Caco-2 (cell line): ENCODE measurements at regions not wholly inside any gene's neighbourhood (a gene's known extent, or its start where the extent isn't known, plus 50 kb on each side); places are given as distances from the start of the nearest gene placed in this dataset.

ENCODE experiments used
- BruUV-seq: library from RNA; stranded (reverse); fragments of 400-500 nt; replicated peaks from 2 replicates; lab custom pipeline; 2021; lab: Mats Ljungman, UMichigan
- CTCF ChIA-PET: fragments of 300-600 bp; sonication (Branson Sonifier 250); formaldehyde crosslinking; loops from one replicate; lab custom pipeline; 2022; ENCODE audit warnings: antibody characterized with exemption; lab: Charles Lee
- POLR2A ChIA-PET: fragments of 300-600 bp; sonication (Branson Sonifier 250); formaldehyde crosslinking; loops from one replicate; lab custom pipeline; 2022; ENCODE audit warnings: antibody characterized with exemption; lab: Charles Lee
- DNase-seq, 2 experiments: peaks; one replicate each; pipeline versions ENCODE4 v3.0.0 to v3.0.0-alpha.2; 2020 to 2022
- H3K27me3 ChIP-seq: replicated peaks from 2 replicates; pipeline ENCODE4 v1.6.0; 2011; ENCODE audit warnings: low read length; ENCODE audit not compliant: control insufficient read depth, insufficient read depth
- H3K36me3 ChIP-seq: 2 replicates; pipeline ENCODE4 v1.5.1; 2011; ENCODE audit warnings: low read length; ENCODE audit not compliant: control insufficient read depth, insufficient read depth
- H3K4me1 ChIP-seq: fragments of 250-450 bp; sonication (Bioruptor Pico); 2 replicates; pipeline ENCODE4 v1.5.1; 2020; ENCODE audit warnings: mild to moderate bottlenecking
- H3K4me3 ChIP-seq: 2 replicates; pipeline ENCODE4 v1.5.1; 2011; ENCODE audit warnings: low read depth, mild to moderate bottlenecking, control low read depth, low read length
- H3K9me3 ChIP-seq: fragments of 250-450 bp; sonication (Bioruptor Pico); 2 replicates; pipeline ENCODE4 v1.5.1; 2020; ENCODE audit warnings: mild to moderate bottlenecking, moderate library complexity
- H3K27ac Mint-ChIP-seq: one replicate; pipeline ENCODE4 v1.8.0; 2022; ENCODE audit warnings: mixed read lengths; ENCODE audit not compliant: unreplicated experiment
- H3K27me3 Mint-ChIP-seq: one replicate; pipeline ENCODE4 v1.8.0; 2022; ENCODE audit warnings: mixed read lengths; ENCODE audit not compliant: insufficient read depth, unreplicated experiment
- H3K36me3 Mint-ChIP-seq: one replicate; pipeline ENCODE4 v1.8.0; 2022; ENCODE audit warnings: mild to moderate bottlenecking, mixed read lengths; ENCODE audit not compliant: insufficient read depth, unreplicated experiment
- H3K4me1 Mint-ChIP-seq: one replicate; pipeline ENCODE4 v1.8.0; 2022; ENCODE audit warnings: low read depth, mixed read lengths; ENCODE audit not compliant: unreplicated experiment
- H3K4me3 Mint-ChIP-seq: one replicate; pipeline ENCODE4 v1.8.0; 2022; ENCODE audit warnings: mild to moderate bottlenecking, moderate library complexity, mixed read lengths; ENCODE audit not compliant: unreplicated experiment
- H3K9me3 Mint-ChIP-seq: one replicate; pipeline ENCODE4 v1.8.0; 2022; ENCODE audit warnings: mixed read lengths; ENCODE audit not compliant: unreplicated experiment
- intact Hi-C: fragments of 100-400 bp; cut with micrococcal nuclease; formaldehyde crosslinking; loops from one replicate; pipeline ENCODE4 v1.10.0; 2022; ENCODE audit not compliant: unreplicated experiment
- TF ChIP-seq, protein P1 (sequence below), 2 experiments: fragments of 200-600 bp in 1 of 2; IDR thresholded peaks; 1 replicate in 1 of 2; 2 replicates in 1 of 2; pipeline versions ENCODE4 v1.5.1 to v1.8.0; 2011 to 2022; ENCODE audit warnings: antibody characterized with exemption in 1 of 2, control low read depth in 1 of 2, inconsistent platforms in 1 of 2, low read depth in 1 of 2, low read length in 1 of 2, mild to moderate bottlenecking in 1 of 2, moderate library complexity in 1 of 2; ENCODE audit not compliant: insufficient read depth in 1 of 2, severe bottlenecking in 1 of 2, unreplicated experiment in 1 of 2

DNA sequence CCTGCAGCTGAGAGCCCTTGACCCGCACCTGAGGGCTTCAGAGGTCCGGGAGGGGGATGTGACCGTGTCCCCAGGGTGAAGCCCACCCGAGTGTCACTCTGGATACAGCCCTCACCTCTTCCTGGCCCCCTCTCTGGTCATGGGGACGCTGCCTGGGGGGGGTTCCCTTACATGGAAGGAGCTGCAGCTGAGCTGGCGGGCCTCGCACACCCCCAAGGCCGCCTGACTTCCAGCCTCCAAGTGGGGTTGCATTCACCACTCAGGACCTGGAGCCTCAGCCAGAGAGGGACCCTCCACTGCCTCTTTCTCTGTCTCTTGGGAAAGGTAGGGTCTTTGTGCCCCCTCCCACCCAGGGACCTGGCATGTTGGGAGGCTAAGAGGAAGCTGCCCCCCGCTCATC lies 284.6 kb downstream of the SEC14L1 start:
- Histone ChIP-seq H3K27me3 (no peaks in the 10 kb centered on the region), H3K36me3 (no peaks in the 10 kb centered on the region; the same call in none of the 2 replicates), H3K9me3 (no peaks in the 10 kb centered on the region), H3K4me3 (no peak overlapping the region), H3K4me1 (peaks cover 40% of the 10 kb centered on the region)
- no peak overlapping the region for H3K27ac Mint-ChIP-seq
- BruUV-seq, result no TSS peak
- peaks cover 30% of the 10 kb centered on the region for H3K4me1 Mint-ChIP-seq
- H3K4me3 Mint-ChIP-seq, result no peak overlapping the region
- DNase-seq, result no peak
- ChIA-PET POLR2A (no interaction called here), CTCF (interaction anchor here (0.6 kb wide), 1 partner anchor 160 kb away, joined by 4 read pairs; no protein-coding TSS in a partner anchor)
- TF ChIP-seq, protein P1, sequence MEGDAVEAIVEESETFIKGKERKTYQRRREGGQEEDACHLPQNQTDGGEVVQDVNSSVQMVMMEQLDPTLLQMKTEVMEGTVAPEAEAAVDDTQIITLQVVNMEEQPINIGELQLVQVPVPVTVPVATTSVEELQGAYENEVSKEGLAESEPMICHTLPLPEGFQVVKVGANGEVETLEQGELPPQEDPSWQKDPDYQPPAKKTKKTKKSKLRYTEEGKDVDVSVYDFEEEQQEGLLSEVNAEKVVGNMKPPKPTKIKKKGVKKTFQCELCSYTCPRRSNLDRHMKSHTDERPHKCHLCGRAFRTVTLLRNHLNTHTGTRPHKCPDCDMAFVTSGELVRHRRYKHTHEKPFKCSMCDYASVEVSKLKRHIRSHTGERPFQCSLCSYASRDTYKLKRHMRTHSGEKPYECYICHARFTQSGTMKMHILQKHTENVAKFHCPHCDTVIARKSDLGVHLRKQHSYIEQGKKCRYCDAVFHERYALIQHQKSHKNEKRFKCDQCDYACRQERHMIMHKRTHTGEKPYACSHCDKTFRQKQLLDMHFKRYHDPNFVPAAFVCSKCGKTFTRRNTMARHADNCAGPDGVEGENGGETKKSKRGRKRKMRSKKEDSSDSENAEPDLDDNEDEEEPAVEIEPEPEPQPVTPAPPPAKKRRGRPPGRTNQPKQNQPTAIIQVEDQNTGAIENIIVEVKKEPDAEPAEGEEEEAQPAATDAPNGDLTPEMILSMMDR (IDR thresholded peaks at IDR 0.05; ENCODE audit: insufficient read depth in 1 of 2, low read depth in 1 of 2, low read length in 1 of 2, severe bottlenecking in 1 of 2, unreplicated experiment in 1 of 2), result no peak
- no peaks in the 10 kb centered on the region for H3K27me3 Mint-ChIP-seq
- intact Hi-C loops, result no loop called here
- peaks cover 16% of the 10 kb centered on the region for H3K36me3 Mint-ChIP-seq
- no peaks in the 10 kb centered on the region for H3K9me3 Mint-ChIP-seq

DNA sequence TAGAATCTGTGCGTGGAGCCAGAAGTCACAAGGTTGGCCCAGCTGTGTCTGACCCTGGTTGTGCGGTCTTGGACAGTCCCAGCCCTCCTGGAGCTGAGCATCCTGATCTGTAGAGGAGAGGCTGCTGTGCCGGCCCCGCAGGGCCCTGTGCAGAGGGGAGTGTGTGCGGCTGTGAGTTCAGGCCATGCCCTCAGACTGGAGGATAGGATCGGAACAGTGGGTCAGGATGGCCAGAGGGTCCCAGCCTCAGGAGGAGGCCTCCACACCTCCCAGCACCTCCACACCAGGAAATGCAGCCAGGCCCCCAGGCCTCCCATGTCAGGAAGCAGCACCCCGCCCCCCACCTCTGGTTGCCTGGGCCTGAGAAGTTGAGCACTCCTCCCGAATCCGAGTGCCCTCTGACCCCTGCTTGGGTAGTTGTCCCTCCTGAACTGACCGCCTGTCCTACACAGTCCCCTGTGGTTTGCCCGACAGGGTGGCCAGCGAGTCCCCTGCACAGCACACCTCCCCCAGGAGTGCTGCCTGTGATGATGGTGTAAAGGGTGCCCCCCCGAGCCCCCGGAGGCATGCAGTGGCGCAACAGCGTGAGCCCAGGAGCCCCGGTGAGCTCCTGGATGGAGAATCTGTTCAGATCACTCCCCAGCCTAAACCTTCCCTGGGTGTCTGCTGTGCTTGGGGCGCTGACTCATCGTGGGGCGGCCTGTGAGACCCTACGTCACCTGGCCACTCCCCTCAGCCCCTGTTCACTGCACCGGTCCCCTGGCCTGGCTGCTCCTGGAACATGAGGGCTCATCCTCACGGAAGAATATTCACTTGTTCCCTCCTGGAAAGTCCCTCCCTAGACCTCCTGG lies 285.2 kb downstream of the SEC14L1 start:
- CTCF ChIA-PET, result interaction anchor here (0.6 kb wide), 3 partner anchors 44 to 764 kb away, joined by 3 to 6 read pairs (median 4); no protein-coding TSS in a partner anchor
- H3K4me3 ChIP-seq, result no peak overlapping the region
- POLR2A ChIA-PET, result no interaction called here
- Mint-ChIP-seq H3K27ac (peak overlapping the region; percentile 71), H3K27me3 (no peaks in the 10 kb centered on the region), H3K4me3 (no peak overlapping the region), H3K9me3 (no peaks in the 10 kb centered on the region), H3K4me1 (peaks cover 30% of the 10 kb centered on the region), H3K36me3 (peaks cover 16% of the 10 kb centered on the region)
- no TSS peak for BruUV-seq
- no peak for DNase-seq
- H3K4me1 ChIP-seq, result peaks cover 42% of the 10 kb centered on the region
- intact Hi-C loops, result no loop called here
- TF ChIP-seq, protein P1 (IDR thresholded peaks at IDR 0.05; ENCODE audit: insufficient read depth in 1 of 2, low read depth in 1 of 2, low read length in 1 of 2, severe bottlenecking in 1 of 2, unreplicated experiment in 1 of 2), result no peak
- H3K27me3 ChIP-seq, result no peaks in the 10 kb centered on the region
- no peaks in the 10 kb centered on the region; the same call in none of the 2 replicates for H3K36me3 ChIP-seq
- no peaks in the 10 kb centered on the region for H3K9me3 ChIP-seq

DNA sequence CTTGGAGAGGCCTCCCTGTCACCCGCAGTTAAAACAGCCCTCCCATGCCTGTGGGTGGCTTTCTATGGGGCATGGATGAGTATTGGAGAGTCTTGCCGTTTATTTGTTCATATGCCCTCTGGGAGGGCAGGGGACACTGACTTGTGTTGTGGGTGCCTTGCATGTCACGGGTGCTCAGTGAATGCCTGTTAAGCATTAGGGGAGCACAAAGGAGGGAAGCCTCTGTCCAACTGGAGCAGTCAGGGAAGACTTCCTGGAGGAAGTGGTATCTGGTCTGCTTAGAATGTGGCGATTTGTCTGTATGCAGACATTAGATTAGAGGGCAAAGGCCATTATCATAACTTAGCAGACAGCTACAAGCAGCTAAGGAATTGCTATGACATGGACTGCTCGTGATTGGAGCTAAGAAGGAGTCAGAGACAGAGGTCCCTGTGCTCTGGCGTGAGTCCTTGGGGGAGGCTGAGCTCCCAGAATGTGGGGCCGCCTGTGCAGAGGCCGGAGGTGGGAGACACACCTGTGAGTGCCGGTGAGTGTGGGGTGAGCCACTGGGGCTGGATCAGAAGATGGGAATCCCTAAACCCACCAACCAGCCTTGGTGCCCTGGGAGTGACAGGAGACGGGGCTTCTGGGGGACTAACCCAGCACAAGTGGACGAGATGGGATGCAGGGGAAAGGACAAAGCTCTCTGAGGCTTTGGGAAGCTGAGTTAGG lies 286.1 kb downstream of the SEC14L1 start:
- H3K4me1 Mint-ChIP-seq, result peaks cover 24% of the 10 kb centered on the region
- H3K9me3 Mint-ChIP-seq, result no peaks in the 10 kb centered on the region
- no peak overlapping the region for H3K4me3 Mint-ChIP-seq
- DNase-seq, result no peak
- H3K4me3 ChIP-seq, result no peak overlapping the region
- ChIA-PET CTCF (interaction anchor here (0.6 kb wide), 1 partner anchor 763 kb away, joined by 6 read pairs; no protein-coding TSS in a partner anchor), POLR2A (no interaction called here)
- BruUV-seq, result no TSS peak
- peaks cover 16% of the 10 kb centered on the region for H3K36me3 Mint-ChIP-seq
- no peaks in the 10 kb centered on the region for H3K9me3 ChIP-seq
- intact Hi-C loops, result no loop called here
- no peaks in the 10 kb centered on the region; the same call in 1 of the 2 replicates for H3K36me3 ChIP-seq
- peaks cover 36% of the 10 kb centered on the region for H3K4me1 ChIP-seq
- TF ChIP-seq, protein P1 (IDR thresholded peaks at IDR 0.05; ENCODE audit: insufficient read depth in 1 of 2, low read depth in 1 of 2, low read length in 1 of 2, severe bottlenecking in 1 of 2, unreplicated experiment in 1 of 2), result no peak
- no peaks in the 10 kb centered on the region for H3K27me3 Mint-ChIP-seq
- no peaks in the 10 kb centered on the region for H3K27me3 ChIP-seq
- peak overlapping the region; percentile 71 for H3K27ac Mint-ChIP-seq
